Loucy (cell line): ENCODE measurements at regions not wholly inside any gene's neighbourhood (a gene's known extent, or its start where the extent isn't known, plus 50 kb on each side); places are given as distances from the start of the nearest gene placed in this dataset.
A peak's percentile ranks its signal among the peaks of the same experiment; 100 is the strongest.

Source experiments
- H2AFZ ChIP-seq: fragments of 200-600 bp; sonication (generic); 2 replicates; pipeline ENCODE4 v1.6.0; 2016; ENCODE audit warnings: antibody characterized with exemption, mild to moderate bottlenecking, low read length, moderate library complexity
- H3F3A ChIP-seq: fragments of 200-600 bp; 2 replicates; pipeline ENCODE4 v1.6.0; 2016; ENCODE audit warnings: antibody characterized with exemption, low read depth, mild to moderate bottlenecking
- H3K27me3 ChIP-seq: fragments of 200-600 bp; sonication (generic); 2 replicates; pipeline ENCODE4 v1.6.1; 2014; ENCODE audit warnings: low read length, mild to moderate bottlenecking; ENCODE audit not compliant: insufficient read depth, poor library complexity, severe bottlenecking
- H3K36me3 ChIP-seq: fragments of 200-600 bp; sonication (generic); 2 replicates; pipeline ENCODE4 v1.6.1; 2016; ENCODE audit warnings: low read length; ENCODE audit not compliant: insufficient read depth
- H3K4me1 ChIP-seq: fragments of 200-600 bp; sonication (generic); 2 replicates; pipeline ENCODE4 v1.5.1; 2014; ENCODE audit warnings: low read length, mild to moderate bottlenecking; ENCODE audit not compliant: insufficient read depth, poor library complexity, severe bottlenecking
- H3K4me2 ChIP-seq: fragments of 200-600 bp; sonication (generic); 2 replicates; pipeline ENCODE4 v1.6.0; 2014; ENCODE audit warnings: antibody characterized with exemption, low read length, low read depth, mild to moderate bottlenecking; ENCODE audit not compliant: poor library complexity, severe bottlenecking
- H3K4me3 ChIP-seq: fragments of 200-600 bp; sonication (generic); 2 replicates; pipeline ENCODE4 v1.5.1; 2014; ENCODE audit warnings: low read length, mild to moderate bottlenecking, mixed read lengths; ENCODE audit not compliant: poor library complexity, severe bottlenecking
- H3K79me2 ChIP-seq: fragments of 200-600 bp; sonication (generic); 2 replicates; pipeline ENCODE4 v1.6.1; 2014; ENCODE audit warnings: low read length; ENCODE audit not compliant: insufficient read depth
- H3K9ac ChIP-seq: fragments of 200-600 bp; sonication (generic); 2 replicates; pipeline ENCODE4 v1.6.0; 2014; ENCODE audit warnings: mild to moderate bottlenecking, low read depth, low read length, moderate library complexity; ENCODE audit not compliant: poor library complexity, severe bottlenecking
- H3K9me2 ChIP-seq: fragments of 200-600 bp; sonication (generic); replicated peaks from 2 replicates; pipeline ENCODE4 v1.6.1; 2016; ENCODE audit warnings: low read depth, low read length, mixed read lengths
- H3K9me3 ChIP-seq: fragments of 200-600 bp; sonication (generic); 2 replicates; pipeline ENCODE4 v1.6.1; 2014; ENCODE audit warnings: mild to moderate bottlenecking, antibody characterized with exemption, low read length, low read depth; ENCODE audit not compliant: insufficient read depth
- H4K20me1 ChIP-seq: fragments of 200-600 bp; sonication (generic); 2 replicates; pipeline ENCODE4 v1.6.0; 2014; ENCODE audit warnings: antibody characterized with exemption, low read length, mild to moderate bottlenecking; ENCODE audit not compliant: insufficient read depth, poor library complexity, severe bottlenecking
- EZH2phosphoT487 ChIP-seq: fragments of 200-600 bp; IDR thresholded peaks from 2 replicates; pipeline ENCODE4 v1.6.1; 2018; ENCODE audit warnings: antibody characterized with exemption, mild to moderate bottlenecking, moderate library complexity, borderline replicate concordance
- TF ChIP-seq, protein P1 (sequence below): fragments of 200-600 bp; sonication (generic); conservative IDR thresholded peaks from 2 replicates; pipeline ENCODE4 v1.5.1; 2014; ENCODE audit warnings: mild to moderate bottlenecking, antibody characterized with exemption, low read length

DNA sequence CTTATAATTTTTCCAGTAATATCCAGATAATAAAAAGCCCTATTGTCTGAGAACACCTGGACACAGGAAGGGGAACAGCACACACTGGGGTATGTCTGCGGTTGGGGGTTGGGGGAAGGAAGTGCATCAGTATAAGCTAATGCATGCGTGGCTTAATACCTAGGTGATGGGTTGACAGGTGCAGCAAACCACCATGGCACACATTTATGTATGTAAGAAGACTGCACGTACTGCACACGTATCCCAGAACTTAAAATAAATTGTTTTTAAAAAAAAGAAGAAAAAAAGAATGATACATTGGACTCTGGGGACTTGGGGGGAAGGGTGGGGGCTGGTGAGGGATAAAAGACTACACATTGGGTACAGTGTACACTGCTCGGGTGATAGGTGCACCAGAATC lies 144.9 kb upstream of the C1orf174 start:
- no peak overlapping the region for H3K4me3 ChIP-seq
- H2AFZ ChIP-seq = no peak overlapping the region
- TF ChIP-seq, protein P1, sequence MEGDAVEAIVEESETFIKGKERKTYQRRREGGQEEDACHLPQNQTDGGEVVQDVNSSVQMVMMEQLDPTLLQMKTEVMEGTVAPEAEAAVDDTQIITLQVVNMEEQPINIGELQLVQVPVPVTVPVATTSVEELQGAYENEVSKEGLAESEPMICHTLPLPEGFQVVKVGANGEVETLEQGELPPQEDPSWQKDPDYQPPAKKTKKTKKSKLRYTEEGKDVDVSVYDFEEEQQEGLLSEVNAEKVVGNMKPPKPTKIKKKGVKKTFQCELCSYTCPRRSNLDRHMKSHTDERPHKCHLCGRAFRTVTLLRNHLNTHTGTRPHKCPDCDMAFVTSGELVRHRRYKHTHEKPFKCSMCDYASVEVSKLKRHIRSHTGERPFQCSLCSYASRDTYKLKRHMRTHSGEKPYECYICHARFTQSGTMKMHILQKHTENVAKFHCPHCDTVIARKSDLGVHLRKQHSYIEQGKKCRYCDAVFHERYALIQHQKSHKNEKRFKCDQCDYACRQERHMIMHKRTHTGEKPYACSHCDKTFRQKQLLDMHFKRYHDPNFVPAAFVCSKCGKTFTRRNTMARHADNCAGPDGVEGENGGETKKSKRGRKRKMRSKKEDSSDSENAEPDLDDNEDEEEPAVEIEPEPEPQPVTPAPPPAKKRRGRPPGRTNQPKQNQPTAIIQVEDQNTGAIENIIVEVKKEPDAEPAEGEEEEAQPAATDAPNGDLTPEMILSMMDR = no peak
- no peak for TF ChIP-seq EZH2phosphoT487
- H3K36me3 ChIP-seq = no peaks in the 10 kb centered on the region
- H3K4me1 ChIP-seq = peaks cover 51% of the 10 kb centered on the region
- no peak overlapping the region for H3K9ac ChIP-seq
- H3K27me3 ChIP-seq = no peaks in the 10 kb centered on the region
- peak overlapping the region; percentile 69 for H3K4me2 ChIP-seq
- no peaks in the 10 kb centered on the region for H4K20me1 ChIP-seq
- H3K9me3 ChIP-seq = no peaks in the 10 kb centered on the region
- no peaks in the 10 kb centered on the region for H3F3A ChIP-seq
- H3K9me2 ChIP-seq = no peaks in the 10 kb centered on the region
- no peaks in the 10 kb centered on the region for H3K79me2 ChIP-seq

GRCh38 chr1:4045397-4046010 lies 145.4 kb upstream of the C1orf174 start:
- Histone ChIP-seq H3K27me3 (no peaks in the 10 kb centered on the region), H3K36me3 (no peaks in the 10 kb centered on the region), H3K9ac (no peak overlapping the region), H3K79me2 (no peaks in the 10 kb centered on the region), H4K20me1 (no peaks in the 10 kb centered on the region), H3K4me2 (peak overlapping the region; percentile 69), H3K4me3 (no peak overlapping the region), H3K4me1 (peaks cover 51% of the 10 kb centered on the region), H3F3A (no peaks in the 10 kb centered on the region), H3K9me2 (no peaks in the 10 kb centered on the region), H3K9me3 (no peaks in the 10 kb centered on the region), H2AFZ (no peak overlapping the region)
- TF ChIP-seq, protein P1 = no peak
- TF ChIP-seq EZH2phosphoT487 = no peak

- no peaks in the 10 kb centered on the region for H3K79me2 ChIP-seq
- peak overlapping the region; percentile 56 for H3K4me3 ChIP-seq
- no peaks in the 10 kb centered on the region for H4K20me1 ChIP-seq
- no peaks in the 10 kb centered on the region for H3F3A ChIP-seq
- TF ChIP-seq EZH2phosphoT487 = no peak
- TF ChIP-seq, protein P1 = no peak
- H3K27me3 ChIP-seq = no peaks in the 10 kb centered on the region
- peaks cover 51% of the 10 kb centered on the region for H3K4me1 ChIP-seq
- H2AFZ ChIP-seq = peak overlapping the region; percentile 38
- H3K9ac ChIP-seq = peak overlapping the region; percentile 63
- peak overlapping the region; percentile 69 for H3K4me2 ChIP-seq
- H3K9me2 ChIP-seq = no peaks in the 10 kb centered on the region
- no peaks in the 10 kb centered on the region for H3K36me3 ChIP-seq
- no peaks in the 10 kb centered on the region for H3K9me3 ChIP-seq
These were observed 146.9 kb upstream of the C1orf174 start for GRCh38 chr1:4046836-4047461.
